Tibial nerve (tissue), 4 donors: ENCODE measurements at regions not wholly inside any gene's neighbourhood (a gene's known extent, or its start where the extent isn't known, plus 50 kb on each side); places are given as distances from the start of the nearest gene placed in this dataset.
"Not testable (repeated sequence)": the region's sequence is repeated elsewhere in the genome, so short reads cannot be mapped to it uniquely, and the experiment has no call there.

ENCODE experiments used
- CTCF ChIP-seq, 5 experiments: fragments of 200-600 bp in 3 of 5; fragments of 450-650 bp in 2 of 5; sonication (generic) in 3 of 5; IDR thresholded peaks; one replicate each; pipeline ENCODE4 v1.5.1; 2016 to 2019; ENCODE audit warnings: antibody characterized with exemption in 5 of 5, mild to moderate bottlenecking in 3 of 5, moderate library complexity in 2 of 5
- EP300 ChIP-seq, 2 donors: sonication (generic); formaldehyde crosslinking; IDR thresholded peaks; one replicate each; pipeline ENCODE4 v1.6.1; 2017; ENCODE audit warnings: antibody characterized with exemption in 2 of 2, mild to moderate bottlenecking in 1 of 2
- POLR2A ChIP-seq, 2 donors: fragments of 450-650 bp; IDR thresholded peaks; one replicate each; pipeline ENCODE4 v1.6.1; 2017; ENCODE audit warnings: antibody characterized with exemption in 2 of 2, mild to moderate bottlenecking in 2 of 2, moderate library complexity in 2 of 2

GRCh38 chr9:42782201-42782600 is 598.7 kb downstream of the SPATA31A6 start:
- TF ChIP-seq POLR2A, CTCF, EP300 (IDR thresholded peaks at IDR 0.05): not testable (repeated sequence)
